ENCODE measurements at regions not wholly inside any gene's neighbourhood (a gene's known extent, or its start where the extent isn't known, plus 50 kb on each side); places are given as distances from the start of the nearest gene placed in this dataset.
"Not testable (repeated sequence)": the region's sequence is repeated elsewhere in the genome, so short reads cannot be mapped to it uniquely, and the experiment has no call there.

- no peak for DNase-seq
Observed at GRCh38 chr5:34538026-34538672, 118.0 kb upstream of the RAI14 start.

- DNase-seq: no peak
Observed at GRCh38 chr5:34539183-34539582, 116.9 kb upstream of the RAI14 start.

GRCh38 chr5:34541067-34541466 is 115.1 kb upstream of the RAI14 start:
- no peak for DNase-seq

- DNase-seq: no peak
Observed at GRCh38 chr5:34542818-34543217, 113.3 kb upstream of the RAI14 start.

- DNase-seq: no peak
Observed at GRCh38 chr5:34543687-34544086, 112.4 kb upstream of the RAI14 start.

GRCh38 chr5:34544403-34544802 is 111.7 kb upstream of the RAI14 start:
- no peak for DNase-seq

GRCh38 chr5:34545164-34545563 is 111.0 kb upstream of the RAI14 start:
- DNase-seq: no peak

GRCh38 chr5:34545626-34546025 is 110.5 kb upstream of the RAI14 start:
- no peak for DNase-seq

GRCh38 chr5:34547300-34548085 is 108.6 kb upstream of the RAI14 start:
- no peak for DNase-seq

- DNase-seq: no peak
Observed at GRCh38 chr5:34548086-34548403, 108.1 kb upstream of the RAI14 start.

- DNase-seq: no peak
Observed at GRCh38 chr5:34550247-34550646, 105.9 kb upstream of the RAI14 start.

- DNase-seq: no peak
Observed at GRCh38 chr5:34550964-34551363, 105.2 kb upstream of the RAI14 start.

GRCh38 chr5:34551911-34552433 is 104.2 kb upstream of the RAI14 start:
- no peak for DNase-seq

- DNase-seq: no peak
Observed at GRCh38 chr5:34552686-34553085, 103.4 kb upstream of the RAI14 start.

GRCh38 chr5:34553581-34553980 is 102.5 kb upstream of the RAI14 start:
- DNase-seq: no peak

GRCh38 chr5:34554641-34555040 is 101.5 kb upstream of the RAI14 start:
- no peak for DNase-seq

- no peak for DNase-seq
Observed at GRCh38 chr5:34555699-34556508, 100.2 kb upstream of the RAI14 start.

- DNase-seq: no peak
Observed at GRCh38 chr5:34556509-34556782, 99.7 kb upstream of the RAI14 start.

- DNase-seq: not testable (repeated sequence)
Observed at GRCh38 chr5:34561581-34561980, 94.5 kb upstream of the RAI14 start.

- no peak for DNase-seq
Observed at GRCh38 chr5:34562791-34563190, 93.3 kb upstream of the RAI14 start.

GRCh38 chr5:34563269-34563668 is 92.9 kb upstream of the RAI14 start:
- no peak for DNase-seq

- no peak for DNase-seq
Observed at GRCh38 chr5:34563931-34564709, 92.0 kb upstream of the RAI14 start.

- DNase-seq: no peak
Observed at GRCh38 chr5:34564710-34565235, 91.4 kb upstream of the RAI14 start.

Measured in CD4-positive, alpha-beta T cell treated with Interferon gamma for 1 hour (primary cell).